Stimulated activated naive CD4-positive, alpha-beta T cell treated with Interleukin-2 at 50 U/mL for 16 hours (primary cell): ENCODE measurements at regions not wholly inside any gene's neighbourhood (a gene's known extent, or its start where the extent isn't known, plus 50 kb on each side); places are given as distances from the start of the nearest gene placed in this dataset.
"Not testable (repeated sequence)": the region's sequence is repeated elsewhere in the genome, so short reads cannot be mapped to it uniquely, and the experiment has no call there.

Experiments
- DNase-seq: peaks from one replicate; lab custom pipeline; 2025; lab: John Stamatoyannopoulos, UW

GRCh38 chr3:194950906-194951628, 265.4 kb downstream of the FAM43A start:
- no peak for DNase-seq

DNA sequence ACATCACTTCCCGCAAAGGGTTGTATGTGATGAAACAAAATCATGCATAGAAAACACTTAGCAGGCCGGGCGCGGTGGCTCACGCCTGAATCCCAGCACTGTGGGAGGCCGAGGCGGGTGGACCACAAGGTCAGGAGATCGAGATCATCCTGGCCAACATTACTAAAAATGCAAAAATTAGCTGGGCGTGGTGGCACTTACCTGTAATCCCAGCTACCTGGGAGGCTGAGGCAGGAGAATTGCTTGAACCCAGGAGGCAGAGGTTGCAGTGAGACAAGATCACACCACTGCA, 265.9 kb downstream of the FAM43A start:
- not testable (repeated sequence) for DNase-seq

- DNase-seq, result no peak
Observed at GRCh38 chr3:194951931-194952582, 266.4 kb downstream of the FAM43A start.

DNA sequence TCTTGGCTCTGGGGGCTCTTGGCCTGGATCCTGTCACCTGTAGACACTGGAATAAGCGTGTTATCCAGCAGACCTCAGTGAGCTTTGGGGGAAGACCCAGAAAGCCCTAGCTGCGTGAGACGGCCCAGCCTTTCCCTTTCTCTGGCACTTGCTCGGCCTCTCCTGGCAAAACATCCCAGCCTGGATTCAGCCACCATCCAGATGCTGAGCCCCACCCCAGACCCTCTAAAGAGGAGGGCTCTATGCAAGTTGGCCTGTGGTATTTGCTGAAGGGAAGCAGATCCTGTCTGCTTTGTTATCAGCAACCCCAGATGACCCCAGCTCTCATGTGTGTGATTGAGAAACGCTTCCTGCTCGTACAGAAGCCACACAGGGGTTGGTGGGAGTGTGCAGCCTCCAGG, 267.2 kb downstream of the FAM43A start:
- no peak for DNase-seq

DNA sequence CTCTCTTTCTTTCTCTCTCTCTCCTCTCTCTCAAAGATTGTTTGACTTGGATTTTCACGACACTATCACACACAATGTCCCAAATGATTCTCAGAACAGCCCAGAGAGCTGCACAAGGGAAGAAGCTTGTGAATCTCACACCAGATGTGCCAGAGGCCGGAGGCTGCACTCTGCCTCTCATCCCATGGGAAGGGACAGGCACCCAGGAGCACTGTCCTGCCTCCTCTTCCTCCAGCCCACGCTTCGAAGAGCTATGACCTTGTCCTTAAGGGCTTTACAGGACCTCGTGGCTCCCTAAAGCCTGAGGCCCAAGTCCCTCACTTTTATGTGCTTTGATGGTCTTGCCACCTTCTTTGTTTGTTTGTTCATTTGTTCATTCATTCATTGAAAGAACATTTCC, 267.6 kb downstream of the FAM43A start:
- DNase-seq, result no peak

DNA sequence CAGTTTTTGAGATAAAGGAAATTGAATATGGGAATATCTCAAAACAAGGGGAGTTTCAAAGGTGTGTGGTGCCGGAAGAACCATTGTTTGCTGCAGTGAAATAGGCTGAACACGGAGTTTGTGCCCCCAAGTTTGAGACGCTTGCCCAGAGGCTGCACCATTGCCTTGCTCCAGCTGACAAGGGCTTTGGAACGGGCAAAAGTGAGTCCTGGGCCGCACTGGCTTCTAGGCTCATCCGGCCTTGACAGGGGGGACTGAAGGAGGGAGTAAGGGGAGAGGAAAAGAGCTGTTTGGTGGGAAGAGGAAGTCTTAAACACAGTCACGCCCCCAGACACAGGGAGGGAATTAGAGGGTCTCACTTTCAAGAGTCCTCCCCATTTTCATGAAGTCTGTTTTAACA, 269.9 kb downstream of the FAM43A start:
- DNase-seq, result no peak

DNA sequence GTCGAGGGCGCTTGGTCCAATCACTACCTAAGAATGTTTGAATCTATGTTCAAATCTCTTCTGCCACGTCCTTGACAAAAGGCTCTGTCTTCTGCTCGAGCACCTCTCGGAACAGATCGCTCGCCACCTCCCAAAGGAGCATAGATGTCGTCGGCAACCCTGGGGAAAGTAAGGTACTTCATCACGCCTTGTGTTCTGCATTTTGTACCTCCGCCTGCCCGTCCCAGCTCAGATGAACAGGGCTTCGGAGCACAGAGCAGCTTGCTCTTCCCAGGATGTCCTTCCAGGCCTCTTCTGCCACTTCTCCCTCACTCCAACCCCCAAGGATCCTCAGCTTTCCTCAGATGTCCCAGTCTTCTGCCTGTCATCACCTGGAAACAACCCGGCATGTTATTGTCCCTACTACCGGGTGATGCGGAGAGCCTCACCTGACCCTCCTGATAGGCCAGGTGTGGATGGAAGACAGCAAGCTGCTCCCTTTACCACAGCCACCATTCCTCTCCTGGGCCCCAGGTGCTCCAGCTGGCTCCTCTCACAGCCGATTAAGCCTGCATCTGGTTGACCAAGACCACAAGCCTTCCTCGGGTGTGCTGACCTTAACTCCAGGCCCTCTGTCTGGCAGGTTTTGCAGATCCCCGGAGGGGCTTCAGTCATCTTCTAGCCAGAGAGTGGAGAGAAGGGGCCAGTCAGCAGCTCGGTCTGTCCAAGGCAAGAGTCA, 270.5 kb downstream of the FAM43A start:
- no peak for DNase-seq

- DNase-seq, result no peak
Observed at GRCh38 chr3:194956697-194957396, 271.2 kb downstream of the FAM43A start.

- DNase-seq, result no peak
Observed at GRCh38 chr3:194957743-194958240, 272.1 kb downstream of the FAM43A start.

DNA sequence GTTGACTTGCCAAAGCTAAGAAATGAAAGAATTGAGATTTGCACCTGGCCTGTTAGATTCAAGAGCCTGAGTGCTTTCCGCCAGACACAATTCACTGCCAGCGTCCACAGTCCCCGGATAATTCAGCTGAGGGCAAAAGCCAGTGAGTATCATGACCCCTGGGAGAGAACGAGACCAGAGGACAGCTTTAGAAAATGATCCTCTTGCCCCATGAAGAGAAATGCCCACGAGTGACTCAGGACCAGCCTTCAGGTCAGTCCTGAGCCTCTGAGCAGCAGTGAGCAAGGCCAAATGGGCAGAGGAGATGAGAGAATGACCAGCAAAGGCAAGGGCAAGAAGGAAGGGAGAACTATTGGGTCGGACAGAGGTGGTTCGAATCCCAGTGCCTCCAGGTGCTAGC, 273.5 kb downstream of the FAM43A start:
- DNase-seq, result no peak

DNA sequence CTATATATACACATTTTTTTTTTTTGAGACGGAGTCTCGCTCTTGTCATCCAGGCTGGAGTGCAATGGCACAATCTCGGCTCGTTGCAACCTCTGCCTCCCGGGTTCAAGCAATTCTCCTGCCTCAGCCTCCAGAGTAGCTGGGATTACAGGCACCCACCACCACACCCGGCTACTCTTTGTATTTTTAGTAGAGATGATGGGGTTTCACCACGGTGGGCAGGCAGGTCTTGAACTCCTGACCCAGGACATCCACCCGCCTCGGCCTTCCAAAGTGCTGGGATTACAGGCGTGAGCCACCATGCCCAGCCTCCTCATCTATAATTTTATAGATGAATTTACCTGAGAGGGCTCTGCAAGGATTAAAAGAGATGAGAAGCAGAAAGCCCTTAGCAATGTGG, 274.0 kb downstream of the FAM43A start:
- not testable (repeated sequence) for DNase-seq

DNA sequence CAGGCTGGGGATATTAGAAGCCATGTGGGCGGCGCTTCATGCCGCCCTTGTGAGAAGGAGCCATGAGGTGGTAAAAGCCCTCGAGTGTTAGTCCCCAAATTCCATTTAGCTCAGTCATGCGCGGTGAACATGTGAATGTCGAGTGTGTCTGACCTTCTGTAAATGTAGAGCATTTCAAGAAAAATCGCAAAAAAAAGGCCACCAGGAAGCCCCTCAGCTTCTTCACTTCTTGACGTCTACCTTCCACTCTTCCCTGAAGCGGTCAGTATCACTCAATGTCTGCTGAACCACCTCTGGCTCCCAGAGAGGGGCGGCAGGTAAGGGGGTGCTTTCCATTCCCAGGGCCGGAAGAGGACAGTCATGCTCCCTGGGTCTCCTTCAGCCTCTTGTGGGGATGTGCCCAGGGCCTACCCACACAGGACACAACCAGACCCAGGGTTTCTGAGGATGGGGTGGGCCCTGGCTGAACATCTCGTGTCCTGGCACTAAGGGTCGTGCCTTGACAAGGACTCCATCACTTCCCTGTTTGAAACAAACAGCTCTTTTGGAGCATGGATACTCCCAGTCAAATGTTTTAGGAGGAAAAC, 274.9 kb downstream of the FAM43A start:
- no peak for DNase-seq

DNA sequence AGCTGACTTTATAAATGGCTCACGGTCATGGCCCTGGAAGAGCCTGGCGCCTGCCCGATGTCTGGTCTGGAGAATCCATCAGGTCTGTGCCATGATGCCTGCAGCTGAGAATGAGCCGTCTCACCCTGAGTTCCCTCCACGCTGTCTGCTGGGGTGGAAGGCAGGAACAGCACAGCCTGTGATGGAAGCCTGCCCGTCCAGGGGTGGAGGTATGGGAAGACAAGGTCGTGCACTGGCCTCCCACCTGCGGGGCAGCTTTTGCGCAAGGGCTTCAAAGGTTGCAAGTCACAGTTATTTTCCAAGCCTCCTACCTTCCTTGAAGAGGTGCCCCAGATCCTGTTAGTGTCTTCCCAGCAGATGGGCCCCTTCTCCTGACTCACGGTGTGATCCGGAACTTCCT, 275.5 kb downstream of the FAM43A start:
- no peak for DNase-seq

DNA sequence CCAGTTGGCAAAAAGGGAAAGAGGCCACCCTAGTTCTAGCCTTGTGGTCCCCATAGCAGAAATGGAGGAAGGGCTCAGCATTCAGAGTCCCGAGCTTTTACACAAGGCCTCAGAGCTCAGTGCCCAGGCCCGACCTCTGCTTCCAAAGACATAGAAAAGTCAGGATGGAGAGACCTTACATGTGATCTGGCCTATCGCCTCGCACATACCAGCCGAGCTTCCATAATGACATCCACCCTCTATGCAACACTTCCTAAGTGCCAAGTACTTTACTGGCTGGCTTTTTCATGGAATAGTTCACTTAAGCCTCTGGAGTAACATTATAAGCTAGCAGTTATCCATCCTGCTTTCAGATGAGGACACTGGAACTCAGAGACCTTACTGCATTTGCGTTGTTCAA, 275.9 kb downstream of the FAM43A start:
- DNase-seq, result no peak

DNA sequence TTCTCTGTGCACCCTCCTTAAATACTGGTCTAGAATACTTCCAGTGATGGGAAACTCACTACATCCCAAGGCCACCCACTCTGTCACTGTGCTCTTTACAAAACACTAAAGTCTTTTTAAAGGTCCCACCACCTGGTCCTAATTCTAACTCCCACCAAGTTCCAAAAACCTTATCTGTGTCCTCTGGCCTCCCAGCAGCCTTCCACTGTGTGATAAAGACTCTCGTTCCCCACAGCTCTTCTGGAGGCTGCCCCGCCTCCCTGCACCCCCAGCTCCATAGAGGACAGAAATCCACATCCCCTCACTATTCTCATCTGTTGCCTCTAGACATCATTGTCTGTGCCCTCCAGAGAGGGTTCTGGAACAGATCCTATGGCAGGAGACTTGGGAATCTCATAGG, 276.4 kb downstream of the FAM43A start:
- DNase-seq, result no peak

GRCh38 chr3:194964809-194965208, 279.1 kb downstream of the FAM43A start:
- DNase-seq, result no peak

DNA sequence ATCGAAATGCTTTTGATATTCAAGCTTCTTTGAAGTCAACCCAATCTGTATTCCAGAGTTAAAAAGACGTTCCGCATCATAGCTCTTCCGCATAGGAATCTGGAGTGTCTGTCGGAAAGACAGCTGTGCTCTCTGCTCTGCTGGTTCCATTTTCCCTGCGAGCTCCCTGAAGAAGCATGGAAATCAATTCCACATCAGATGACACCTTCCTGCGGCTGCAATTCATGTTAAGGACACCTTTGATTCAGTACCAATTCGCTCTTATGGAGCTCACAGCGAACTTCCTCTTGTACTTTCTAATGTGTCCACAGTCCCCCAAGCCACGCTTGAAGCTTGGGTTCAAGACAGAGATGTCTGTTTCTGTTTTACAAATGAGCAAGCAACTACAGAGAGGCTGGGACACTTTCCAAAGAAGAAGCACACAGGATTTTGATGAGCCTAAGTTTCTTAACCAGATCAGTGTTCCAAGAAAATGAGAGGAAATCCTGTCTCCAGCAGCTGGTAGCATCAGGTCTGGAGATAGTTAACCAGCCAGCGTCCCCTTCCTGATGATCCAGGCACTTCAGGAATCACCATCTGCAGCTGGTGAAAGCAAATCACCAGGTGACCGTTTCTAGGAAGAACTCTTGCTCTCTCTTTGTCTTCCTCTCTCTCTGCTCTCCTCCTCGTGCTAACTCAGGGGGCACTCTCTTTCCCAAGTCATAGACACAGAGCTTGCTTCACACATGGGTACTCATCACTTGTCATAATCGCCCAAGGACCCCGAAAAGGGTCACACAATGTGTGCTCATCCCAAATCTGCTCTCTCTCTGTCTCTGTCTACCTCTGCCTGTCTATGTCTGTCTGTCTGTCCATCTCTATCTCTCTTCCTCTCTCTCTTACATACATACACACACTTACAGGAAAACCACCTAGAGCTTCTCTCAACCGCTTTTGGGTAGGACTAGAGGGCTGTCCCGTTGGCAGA, 281.8 kb downstream of the FAM43A start:
- no peak for DNase-seq

DNA sequence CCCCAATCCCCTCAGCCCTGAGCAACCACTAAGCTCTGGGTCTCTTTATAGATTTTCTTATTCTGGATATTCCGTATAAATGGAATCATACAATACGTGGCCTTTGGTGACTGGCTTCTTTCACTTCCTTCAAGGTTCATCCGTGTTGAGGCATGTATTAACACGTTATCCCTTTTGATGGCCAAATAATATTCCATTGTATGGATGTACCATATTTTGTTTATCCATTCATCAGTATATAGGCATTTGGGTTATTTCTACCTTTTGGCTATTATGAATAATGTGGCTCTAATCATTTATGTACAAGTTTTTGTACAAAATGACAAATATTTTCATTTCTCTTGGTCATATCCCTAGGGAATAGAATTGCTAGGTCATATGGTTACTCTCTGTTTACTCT, 284.4 kb downstream of the FAM43A start:
- DNase-seq, result no peak

GRCh38 chr3:194971009-194971408, 285.3 kb downstream of the FAM43A start:
- DNase-seq, result no peak

DNA sequence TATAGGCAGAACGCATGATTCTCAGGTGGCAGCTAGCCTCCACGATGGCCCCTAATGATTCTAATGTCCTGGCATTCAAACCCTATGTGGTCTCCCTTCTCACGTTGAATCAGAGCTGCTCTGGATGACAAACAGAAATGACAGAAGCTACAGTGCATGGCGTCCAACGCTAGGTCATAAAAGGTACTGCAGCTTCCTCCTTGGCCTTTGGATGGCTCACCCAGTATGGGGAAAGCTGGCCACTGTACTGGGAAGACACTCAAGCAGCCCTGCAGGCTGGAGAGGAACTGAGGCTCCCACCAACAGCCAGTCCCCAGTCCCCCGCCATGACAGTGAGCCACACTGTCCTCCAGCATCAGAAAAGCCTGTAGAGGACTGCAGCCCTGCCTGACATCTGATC, 286.3 kb downstream of the FAM43A start:
- DNase-seq, result no peak

DNA sequence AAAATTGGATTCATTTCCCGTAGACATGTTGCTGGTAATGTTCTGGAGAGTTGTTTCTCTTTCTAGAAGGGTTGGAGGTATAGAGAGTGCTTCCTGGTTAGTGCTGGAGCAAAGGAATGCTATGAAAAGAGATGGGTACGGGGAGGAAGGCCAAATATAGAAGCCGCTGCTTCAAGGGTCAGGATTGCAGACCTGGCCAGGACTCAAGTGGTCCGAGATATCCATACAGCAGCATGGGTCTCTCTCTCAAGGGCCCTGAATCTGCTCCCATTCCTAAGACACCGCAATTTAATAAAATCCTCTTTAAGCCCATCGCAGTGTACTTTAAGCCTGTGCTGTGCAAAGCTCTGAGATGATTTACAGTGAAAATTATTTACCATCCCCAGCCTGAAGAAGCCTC, 287.0 kb downstream of the FAM43A start:
- no peak for DNase-seq
